HG03159 (cell line): ENCODE measurements at regions not wholly inside any gene's neighbourhood (a gene's known extent, or its start where the extent isn't known, plus 50 kb on each side); places are given as distances from the start of the nearest gene placed in this dataset.

Experiments used
- ATAC-seq: cut with Tn5 transposase; IDR thresholded peaks from one replicate; pipeline ENCODE4 v1.9.1; 2021; ENCODE audit warnings: mild to moderate bottlenecking, moderate library complexity; ENCODE audit not compliant: unreplicated experiment

GRCh38 chr12:17276196-17276595 lies 670.2 kb upstream of the LMO3 start:
- no peak for ATAC-seq

DNA sequence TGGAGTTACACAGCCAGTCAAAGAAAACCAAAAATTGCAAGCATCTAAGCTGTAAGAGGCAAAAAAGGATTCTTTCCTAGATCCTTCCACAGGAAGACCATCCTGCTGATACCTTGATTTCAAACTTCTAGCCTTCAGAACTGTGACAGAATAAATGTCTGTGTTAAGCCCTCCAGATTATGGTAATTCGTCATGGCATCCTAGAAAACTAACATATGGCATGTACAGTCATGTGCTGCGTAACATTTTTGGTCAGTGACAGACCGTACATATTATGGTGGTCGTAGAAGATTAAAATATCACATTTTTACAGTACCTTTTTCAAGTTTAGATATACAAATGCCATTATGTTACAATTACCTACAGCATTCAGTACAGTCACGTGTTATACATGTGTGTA lies 660.9 kb upstream of the LMO3 start:
- no peak for ATAC-seq

DNA sequence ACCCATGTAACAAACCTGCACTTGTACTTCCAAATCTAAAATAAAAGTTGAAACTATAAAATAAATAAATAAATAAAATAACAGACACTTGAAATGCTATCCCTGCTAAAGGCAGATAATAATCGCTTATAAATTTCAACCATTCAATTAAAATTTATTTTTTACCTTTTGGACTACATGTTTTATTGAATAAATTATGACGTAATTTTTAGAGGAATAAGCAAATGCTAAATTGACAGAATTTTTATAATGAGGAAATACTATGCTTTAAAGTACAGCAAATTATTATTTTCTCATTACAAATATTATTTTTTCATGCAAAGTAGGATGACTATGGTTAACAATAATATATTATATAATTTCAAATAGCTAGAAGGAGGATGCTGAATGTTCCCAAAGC lies 658.6 kb upstream of the LMO3 start:
- no peak for ATAC-seq

DNA sequence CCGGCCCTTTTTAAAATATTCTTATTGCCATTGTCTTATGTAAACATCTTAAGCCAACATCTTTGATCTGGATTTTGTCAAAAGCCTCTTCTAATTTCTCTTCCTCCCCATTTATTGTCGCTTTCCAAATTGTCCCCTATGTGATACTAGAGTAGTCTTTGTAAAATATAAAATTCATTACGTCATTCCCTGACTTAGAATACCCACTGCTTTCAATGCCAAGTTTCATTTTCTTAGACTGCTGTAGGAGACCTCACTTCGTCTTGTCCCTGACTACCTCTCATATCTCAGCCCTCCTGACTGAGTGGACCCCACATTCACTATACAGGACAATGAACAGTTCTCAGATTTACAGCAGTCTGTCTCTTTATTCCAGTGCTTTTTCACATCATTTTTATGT lies 633.9 kb upstream of the LMO3 start:
- no peak for ATAC-seq

GRCh38 chr12:17235996-17236395 lies 630.0 kb upstream of the LMO3 start:
- ATAC-seq = no peak

GRCh38 chr12:17215759-17216570 lies 610.0 kb upstream of the LMO3 start:
- ATAC-seq = no peak

GRCh38 chr12:17214929-17215328 lies 609.0 kb upstream of the LMO3 start:
- ATAC-seq = no peak

DNA sequence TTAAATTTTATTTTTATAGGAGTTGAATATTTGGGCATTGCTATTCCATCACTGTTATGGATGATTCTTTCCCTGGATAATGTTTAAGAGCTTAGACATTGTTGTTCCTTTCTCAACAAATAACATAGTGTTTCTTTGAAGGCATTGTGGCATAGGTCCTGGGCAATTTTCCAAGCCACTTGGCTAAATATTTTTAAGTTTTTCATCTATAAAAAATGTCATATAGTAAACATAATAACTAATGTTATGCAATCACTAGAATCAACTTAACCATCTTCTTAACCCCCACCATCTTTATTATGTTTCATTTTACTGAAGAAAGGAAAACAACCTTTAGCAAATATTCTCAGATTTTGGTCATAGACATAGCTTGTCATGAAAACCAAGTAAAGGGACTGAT lies 600.6 kb upstream of the LMO3 start:
- no peak for ATAC-seq

- no peak for ATAC-seq
Measured at GRCh38 chr12:17204289-17205054, 598.5 kb upstream of the LMO3 start.

GRCh38 chr12:17203497-17203896 lies 597.5 kb upstream of the LMO3 start:
- no peak for ATAC-seq

DNA sequence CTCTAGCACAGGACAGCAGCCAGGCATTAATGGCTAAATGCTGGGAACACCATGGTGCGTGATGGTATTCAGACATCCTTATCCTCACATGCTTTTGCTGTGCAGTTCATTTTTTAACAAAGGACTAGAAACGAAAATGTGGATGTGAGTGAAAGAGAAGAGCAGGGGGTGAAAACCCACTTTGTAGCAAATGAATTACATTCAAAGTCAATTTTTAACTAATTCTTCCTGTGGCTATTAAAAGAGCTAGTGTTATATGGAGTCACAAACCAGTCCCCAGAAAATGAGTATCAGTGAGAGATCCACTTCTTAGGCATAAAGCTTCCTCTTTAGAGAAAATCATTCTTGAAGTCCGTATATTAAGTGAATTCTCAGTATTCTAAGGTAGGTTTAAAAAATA lies 592.0 kb upstream of the LMO3 start:
- ATAC-seq = no peak

DNA sequence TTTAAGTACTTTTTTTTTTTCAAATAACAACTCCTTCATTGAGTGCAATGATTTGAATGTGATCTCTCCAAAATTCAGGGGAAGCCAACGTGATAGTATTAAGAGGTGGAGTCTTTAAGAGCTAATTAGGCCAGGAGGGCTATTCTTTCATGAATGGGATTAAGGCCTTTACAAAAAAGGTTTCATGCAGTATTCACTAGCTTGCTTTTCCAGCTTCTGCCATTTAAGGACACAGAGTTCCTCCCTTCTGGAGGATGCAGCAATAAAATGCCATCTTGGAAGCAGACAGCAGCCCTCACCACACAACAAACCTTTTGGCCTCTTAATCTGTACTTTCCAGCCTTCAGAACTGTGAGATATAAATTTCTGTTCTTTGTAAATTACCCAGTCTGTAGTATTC lies 586.8 kb upstream of the LMO3 start:
- ATAC-seq = no peak

- ATAC-seq = no peak
Measured at GRCh38 chr12:17169726-17170471, 563.9 kb upstream of the LMO3 start.

- ATAC-seq = no peak
Measured at GRCh38 chr12:17159506-17160300, 553.7 kb upstream of the LMO3 start.

- no peak for ATAC-seq
Measured at GRCh38 chr12:17158201-17158600, 552.2 kb upstream of the LMO3 start.

GRCh38 chr12:17151917-17152316 lies 546.0 kb upstream of the LMO3 start:
- ATAC-seq = no peak

GRCh38 chr12:17148706-17149105 lies 542.7 kb upstream of the LMO3 start:
- ATAC-seq = no peak

- ATAC-seq = no peak
Measured at GRCh38 chr12:17142856-17143255, 536.9 kb upstream of the LMO3 start.

- no peak for ATAC-seq
Measured at GRCh38 chr12:17139931-17140330, 534.0 kb upstream of the LMO3 start.

- ATAC-seq = no peak
Measured at GRCh38 chr12:17137396-17137795, 531.4 kb upstream of the LMO3 start.

DNA sequence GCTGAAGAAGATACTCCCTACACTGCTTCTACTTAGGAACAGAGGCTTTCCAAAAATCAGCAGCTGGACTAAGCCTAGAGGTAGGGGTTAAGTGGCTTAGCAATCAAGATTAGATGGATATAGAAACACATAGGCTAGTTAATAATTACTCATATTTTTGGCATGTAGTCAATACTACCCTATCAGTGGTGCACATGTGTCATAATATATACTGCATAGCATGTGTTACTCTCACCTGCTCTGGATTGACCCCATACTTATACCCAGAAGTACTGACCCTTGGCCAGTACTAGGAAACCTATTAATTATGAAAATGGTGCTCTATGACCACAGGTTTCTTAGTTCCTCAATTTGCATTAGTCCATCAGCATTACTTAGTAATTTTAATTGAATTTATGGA lies 528.4 kb upstream of the LMO3 start:
- ATAC-seq = no peak
